Caco-2 (cell line): ENCODE measurements at regions not wholly inside any gene's neighbourhood (a gene's known extent, or its start where the extent isn't known, plus 50 kb on each side); places are given as distances from the start of the nearest gene placed in this dataset.

Experiments used
- BruUV-seq: library from RNA; stranded (reverse); fragments of 400-500 nt; replicated peaks from 2 replicates; lab custom pipeline; 2021; lab: Mats Ljungman, UMichigan
- CTCF ChIA-PET: fragments of 300-600 bp; sonication (Branson Sonifier 250); formaldehyde crosslinking; loops from one replicate; lab custom pipeline; 2022; ENCODE audit warnings: antibody characterized with exemption; lab: Charles Lee
- POLR2A ChIA-PET: fragments of 300-600 bp; sonication (Branson Sonifier 250); formaldehyde crosslinking; loops from one replicate; lab custom pipeline; 2022; ENCODE audit warnings: antibody characterized with exemption; lab: Charles Lee
- DNase-seq, 2 experiments: peaks; one replicate each; pipeline versions ENCODE4 v3.0.0 to v3.0.0-alpha.2; 2020 to 2022
- H3K27me3 ChIP-seq: replicated peaks from 2 replicates; pipeline ENCODE4 v1.6.0; 2011; ENCODE audit warnings: low read length; ENCODE audit not compliant: control insufficient read depth, insufficient read depth
- H3K36me3 ChIP-seq: 2 replicates; pipeline ENCODE4 v1.5.1; 2011; ENCODE audit warnings: low read length; ENCODE audit not compliant: control insufficient read depth, insufficient read depth
- H3K4me1 ChIP-seq: fragments of 250-450 bp; sonication (Bioruptor Pico); 2 replicates; pipeline ENCODE4 v1.5.1; 2020; ENCODE audit warnings: mild to moderate bottlenecking
- H3K4me3 ChIP-seq: 2 replicates; pipeline ENCODE4 v1.5.1; 2011; ENCODE audit warnings: low read depth, mild to moderate bottlenecking, control low read depth, low read length
- H3K9me3 ChIP-seq: fragments of 250-450 bp; sonication (Bioruptor Pico); 2 replicates; pipeline ENCODE4 v1.5.1; 2020; ENCODE audit warnings: mild to moderate bottlenecking, moderate library complexity
- H3K27ac Mint-ChIP-seq: one replicate; pipeline ENCODE4 v1.8.0; 2022; ENCODE audit warnings: mixed read lengths; ENCODE audit not compliant: unreplicated experiment
- H3K27me3 Mint-ChIP-seq: one replicate; pipeline ENCODE4 v1.8.0; 2022; ENCODE audit warnings: mixed read lengths; ENCODE audit not compliant: insufficient read depth, unreplicated experiment
- H3K36me3 Mint-ChIP-seq: one replicate; pipeline ENCODE4 v1.8.0; 2022; ENCODE audit warnings: mild to moderate bottlenecking, mixed read lengths; ENCODE audit not compliant: insufficient read depth, unreplicated experiment
- H3K4me1 Mint-ChIP-seq: one replicate; pipeline ENCODE4 v1.8.0; 2022; ENCODE audit warnings: low read depth, mixed read lengths; ENCODE audit not compliant: unreplicated experiment
- H3K4me3 Mint-ChIP-seq: one replicate; pipeline ENCODE4 v1.8.0; 2022; ENCODE audit warnings: mild to moderate bottlenecking, moderate library complexity, mixed read lengths; ENCODE audit not compliant: unreplicated experiment
- H3K9me3 Mint-ChIP-seq: one replicate; pipeline ENCODE4 v1.8.0; 2022; ENCODE audit warnings: mixed read lengths; ENCODE audit not compliant: unreplicated experiment
- intact Hi-C: fragments of 100-400 bp; cut with micrococcal nuclease; formaldehyde crosslinking; loops from one replicate; pipeline ENCODE4 v1.10.0; 2022; ENCODE audit not compliant: unreplicated experiment
- TF ChIP-seq, protein P1 (sequence below), 2 experiments: fragments of 200-600 bp in 1 of 2; IDR thresholded peaks; 1 replicate in 1 of 2; 2 replicates in 1 of 2; pipeline versions ENCODE4 v1.5.1 to v1.8.0; 2011 to 2022; ENCODE audit warnings: antibody characterized with exemption in 1 of 2, control low read depth in 1 of 2, inconsistent platforms in 1 of 2, low read depth in 1 of 2, low read length in 1 of 2, mild to moderate bottlenecking in 1 of 2, moderate library complexity in 1 of 2; ENCODE audit not compliant: insufficient read depth in 1 of 2, severe bottlenecking in 1 of 2, unreplicated experiment in 1 of 2

DNA sequence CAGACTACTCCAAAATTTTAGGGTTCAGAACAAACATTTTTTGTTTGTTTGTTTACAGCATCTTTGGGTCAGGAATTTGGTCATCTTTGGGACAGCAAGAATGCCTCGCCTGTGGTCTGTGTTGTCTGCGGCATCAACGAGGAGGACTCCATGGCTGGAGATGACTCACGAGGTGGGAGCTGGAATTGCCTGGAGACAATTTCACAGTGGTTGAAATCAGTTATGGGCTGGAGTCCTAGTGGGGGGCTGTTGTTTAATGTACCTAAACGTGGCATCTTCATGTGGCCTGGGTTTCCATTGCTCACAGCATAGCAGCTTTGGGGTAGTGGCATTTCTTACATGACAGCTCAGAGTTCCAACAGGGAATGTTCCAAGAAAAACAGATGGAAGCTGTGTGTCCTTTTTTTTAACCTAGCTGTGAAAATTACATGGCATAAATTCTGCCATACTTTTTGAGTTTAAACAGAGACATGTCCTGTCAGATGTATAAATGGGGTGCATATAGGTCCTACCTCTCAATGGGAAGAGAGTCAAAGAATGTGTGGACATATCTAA lies 507.3 kb upstream of the CBLB start:
- H3K4me1 Mint-ChIP-seq: no peaks in the 10 kb centered on the region
- Histone ChIP-seq H3K36me3 (no peaks in the 10 kb centered on the region), H3K27me3 (no peaks in the 10 kb centered on the region), H3K4me3 (no peak overlapping the region), H3K9me3 (no peaks in the 10 kb centered on the region), H3K4me1 (no peaks in the 10 kb centered on the region)
- H3K27me3 Mint-ChIP-seq: no peaks in the 10 kb centered on the region
- DNase-seq: no peak
- ChIA-PET CTCF (no interaction called here), POLR2A (no interaction called here)
- H3K9me3 Mint-ChIP-seq: no peaks in the 10 kb centered on the region
- no TSS peak for BruUV-seq
- H3K27ac Mint-ChIP-seq: no peak overlapping the region
- intact Hi-C loops: no loop called here
- no peak overlapping the region for H3K4me3 Mint-ChIP-seq
- H3K36me3 Mint-ChIP-seq: no peaks in the 10 kb centered on the region
- TF ChIP-seq, protein P1, sequence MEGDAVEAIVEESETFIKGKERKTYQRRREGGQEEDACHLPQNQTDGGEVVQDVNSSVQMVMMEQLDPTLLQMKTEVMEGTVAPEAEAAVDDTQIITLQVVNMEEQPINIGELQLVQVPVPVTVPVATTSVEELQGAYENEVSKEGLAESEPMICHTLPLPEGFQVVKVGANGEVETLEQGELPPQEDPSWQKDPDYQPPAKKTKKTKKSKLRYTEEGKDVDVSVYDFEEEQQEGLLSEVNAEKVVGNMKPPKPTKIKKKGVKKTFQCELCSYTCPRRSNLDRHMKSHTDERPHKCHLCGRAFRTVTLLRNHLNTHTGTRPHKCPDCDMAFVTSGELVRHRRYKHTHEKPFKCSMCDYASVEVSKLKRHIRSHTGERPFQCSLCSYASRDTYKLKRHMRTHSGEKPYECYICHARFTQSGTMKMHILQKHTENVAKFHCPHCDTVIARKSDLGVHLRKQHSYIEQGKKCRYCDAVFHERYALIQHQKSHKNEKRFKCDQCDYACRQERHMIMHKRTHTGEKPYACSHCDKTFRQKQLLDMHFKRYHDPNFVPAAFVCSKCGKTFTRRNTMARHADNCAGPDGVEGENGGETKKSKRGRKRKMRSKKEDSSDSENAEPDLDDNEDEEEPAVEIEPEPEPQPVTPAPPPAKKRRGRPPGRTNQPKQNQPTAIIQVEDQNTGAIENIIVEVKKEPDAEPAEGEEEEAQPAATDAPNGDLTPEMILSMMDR (IDR thresholded peaks at IDR 0.05; ENCODE audit: insufficient read depth in 1 of 2, low read depth in 1 of 2, low read length in 1 of 2, severe bottlenecking in 1 of 2, unreplicated experiment in 1 of 2): no peak

DNA sequence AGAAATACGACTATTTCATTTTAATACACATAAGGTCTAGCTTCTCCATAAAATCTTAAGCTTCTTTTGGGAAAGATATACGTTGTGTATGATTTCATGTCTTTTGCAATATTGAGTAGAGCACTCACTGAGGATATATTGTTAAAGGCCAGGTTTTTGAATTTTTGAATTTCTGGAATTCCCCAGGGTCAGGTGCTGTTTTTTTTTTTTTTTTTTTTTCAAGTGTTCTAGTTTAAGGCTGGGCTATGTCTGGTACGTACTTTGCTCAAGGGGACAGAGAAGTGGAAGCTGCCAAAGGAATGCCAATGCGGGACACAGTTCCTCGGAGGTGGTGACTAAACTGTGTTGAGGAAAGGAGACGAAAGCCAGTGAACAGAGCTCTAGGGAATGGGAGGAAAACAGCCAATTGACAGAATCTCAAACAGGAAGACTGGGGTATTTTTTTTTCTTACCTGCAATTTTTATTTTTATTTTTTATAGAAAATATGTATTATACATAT lies 510.5 kb upstream of the CBLB start:
- ChIA-PET CTCF (no interaction called here), POLR2A (no interaction called here)
- Mint-ChIP-seq H3K27me3 (no peaks in the 10 kb centered on the region), H3K27ac (no peak overlapping the region), H3K4me3 (no peak overlapping the region), H3K4me1 (no peaks in the 10 kb centered on the region), H3K9me3 (no peaks in the 10 kb centered on the region), H3K36me3 (no peaks in the 10 kb centered on the region)
- DNase-seq: no peak
- no peaks in the 10 kb centered on the region for H3K27me3 ChIP-seq
- H3K9me3 ChIP-seq: no peaks in the 10 kb centered on the region
- H3K36me3 ChIP-seq: no peaks in the 10 kb centered on the region
- no peak overlapping the region for H3K4me3 ChIP-seq
- no TSS peak for BruUV-seq
- no peaks in the 10 kb centered on the region for H3K4me1 ChIP-seq
- TF ChIP-seq, protein P1 (IDR thresholded peaks at IDR 0.05; ENCODE audit: insufficient read depth in 1 of 2, low read depth in 1 of 2, low read length in 1 of 2, severe bottlenecking in 1 of 2, unreplicated experiment in 1 of 2): no peak
- intact Hi-C loops: no loop called here

DNA sequence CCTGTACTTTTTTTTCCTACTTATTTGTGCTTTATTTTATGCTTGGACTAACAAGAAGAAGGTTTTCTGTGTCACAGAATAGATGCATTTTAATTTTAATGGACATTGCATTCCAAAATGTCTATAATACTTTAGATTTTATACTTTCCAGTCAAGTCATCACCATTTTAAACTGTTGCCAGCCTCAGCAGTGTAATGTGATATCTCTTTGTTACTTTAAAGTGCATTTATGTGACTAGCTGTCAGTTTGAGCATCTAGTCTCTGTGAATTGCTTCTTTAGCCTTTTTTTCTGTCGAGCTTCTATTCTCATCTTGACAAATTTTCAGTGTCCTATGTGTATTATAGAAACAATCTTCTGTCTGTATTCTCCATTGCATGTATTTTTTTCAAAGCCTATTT lies 511.4 kb upstream of the CBLB start:
- no peaks in the 10 kb centered on the region for H3K4me1 ChIP-seq
- no peaks in the 10 kb centered on the region for H3K36me3 ChIP-seq
- H3K4me3 ChIP-seq: no peak overlapping the region
- H3K9me3 ChIP-seq: no peaks in the 10 kb centered on the region
- Mint-ChIP-seq H3K4me3 (no peak overlapping the region), H3K4me1 (no peaks in the 10 kb centered on the region), H3K36me3 (no peaks in the 10 kb centered on the region), H3K27me3 (no peaks in the 10 kb centered on the region), H3K9me3 (no peaks in the 10 kb centered on the region), H3K27ac (no peak overlapping the region)
- BruUV-seq: no TSS peak
- POLR2A ChIA-PET: no interaction called here
- TF ChIP-seq, protein P1 (IDR thresholded peaks at IDR 0.05; ENCODE audit: insufficient read depth in 1 of 2, low read depth in 1 of 2, low read length in 1 of 2, severe bottlenecking in 1 of 2, unreplicated experiment in 1 of 2): no peak
- CTCF ChIA-PET: no interaction called here
- no peak for DNase-seq
- intact Hi-C loops: no loop called here
- no peaks in the 10 kb centered on the region for H3K27me3 ChIP-seq
